Smooth muscle cell (in vitro differentiated cells): ENCODE measurements at regions not wholly inside any gene's neighbourhood (a gene's known extent, or its start where the extent isn't known, plus 50 kb on each side); places are given as distances from the start of the nearest gene placed in this dataset.
"Not testable (repeated sequence)": the region's sequence is repeated elsewhere in the genome, so short reads cannot be mapped to it uniquely, and the experiment has no call there.

Source experiments
- DNase-seq: peaks from one replicate; lab custom pipeline; 2025; ENCODE audit not compliant: unreplicated experiment; lab: John Stamatoyannopoulos, UW
- H2AFZ ChIP-seq: fragments of 200-600 bp; sonication (generic); 2 replicates; pipeline ENCODE4 v1.6.0; 2016; ENCODE audit warnings: antibody characterized with exemption, low read depth, mild to moderate bottlenecking
- H3F3A ChIP-seq: fragments of 200-600 bp; sonication (generic); 2 replicates; pipeline ENCODE4 v1.6.0; 2017; ENCODE audit warnings: antibody characterized with exemption, low read depth
- H3K27ac ChIP-seq: fragments of 200-600 bp; sonication (generic); 2 replicates; pipeline ENCODE4 v1.5.1; 2016; ENCODE audit warnings: low read depth, mild to moderate bottlenecking
- H3K27me3 ChIP-seq: fragments of 200-600 bp; sonication (generic); 2 replicates; pipeline ENCODE4 v1.6.1; 2016; ENCODE audit warnings: low read depth, mild to moderate bottlenecking
- H3K36me3 ChIP-seq: fragments of 200-600 bp; sonication (generic); 2 replicates; pipeline ENCODE4 v1.5.1; 2016; ENCODE audit warnings: low read depth
- H3K4me1 ChIP-seq: fragments of 200-600 bp; sonication (generic); 2 replicates; pipeline ENCODE4 v1.5.1; 2016; ENCODE audit warnings: low read depth
- H3K4me2 ChIP-seq: fragments of 200-600 bp; sonication (generic); 2 replicates; pipeline ENCODE4 v1.6.0; 2016; ENCODE audit warnings: mild to moderate bottlenecking
- H3K4me3 ChIP-seq: fragments of 200-600 bp; sonication (generic); 2 replicates; pipeline ENCODE4 v1.5.1; 2016; ENCODE audit warnings: mild to moderate bottlenecking
- H3K79me2 ChIP-seq: fragments of 200-600 bp; sonication (generic); 2 replicates; pipeline ENCODE4 v1.6.0; 2016; ENCODE audit warnings: low read depth, mild to moderate bottlenecking
- H3K9ac ChIP-seq: fragments of 200-600 bp; sonication (generic); 2 replicates; pipeline ENCODE4 v1.6.0; 2016; ENCODE audit warnings: low read depth
- H3K9me3 ChIP-seq: fragments of 200-600 bp; sonication (generic); replicated peaks from 2 replicates; pipeline ENCODE4 v1.5.1; 2016; ENCODE audit warnings: low read depth
- H4K20me1 ChIP-seq: fragments of 200-600 bp; sonication (generic); 2 replicates; pipeline ENCODE4 v1.6.0; 2016; ENCODE audit warnings: low read depth
- WGBS: methylation state at CpG from one replicate; pipeline ENCODE4 v1.1.7; 2016; ENCODE audit warnings: low lambda C conversion rate; 5-methylcytosine and 5-hydroxymethylcytosine counted together
- TF ChIP-seq, protein P1 (sequence below): fragments of 200-600 bp; sonication (generic); IDR thresholded peaks from 2 replicates; pipeline ENCODE4 v1.5.1; 2017; ENCODE audit warnings: borderline replicate concordance, mild to moderate bottlenecking, antibody characterized with exemption; ENCODE audit not compliant: insufficient read depth, poor library complexity, severe bottlenecking

DNA sequence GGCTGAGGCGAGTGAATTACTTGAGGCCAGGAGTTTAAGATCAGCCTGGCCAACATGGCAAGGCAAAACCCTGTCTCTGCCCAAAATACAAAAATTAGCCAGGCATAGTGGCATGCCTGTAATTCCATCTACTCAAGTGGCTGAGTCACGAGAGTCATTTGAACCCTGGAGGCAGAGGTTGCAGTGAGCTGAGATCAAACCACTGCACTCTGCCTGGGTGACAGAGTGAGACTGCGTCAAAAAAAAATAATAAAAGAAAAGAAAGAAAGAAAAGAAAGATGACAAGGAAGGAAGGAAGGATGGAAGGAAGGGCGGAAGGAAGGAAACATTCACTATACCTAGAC, 159.6 kb upstream of the CNOT2 start:
- Histone ChIP-seq H3F3A (no peaks in the 10 kb centered on the region), H3K79me2 (no peaks in the 10 kb centered on the region), H3K36me3 (no peaks in the 10 kb centered on the region), H3K4me3 (no peak overlapping the region), H3K27me3 (no peaks in the 10 kb centered on the region), H2AFZ (no peak overlapping the region), H3K4me2 (no peak overlapping the region), H4K20me1 (no peaks in the 10 kb centered on the region), H3K9ac (no peak overlapping the region), H3K4me1 (no peaks in the 10 kb centered on the region), H3K27ac (no peak overlapping the region), H3K9me3 (no peaks in the 10 kb centered on the region)
- TF ChIP-seq, protein P1, sequence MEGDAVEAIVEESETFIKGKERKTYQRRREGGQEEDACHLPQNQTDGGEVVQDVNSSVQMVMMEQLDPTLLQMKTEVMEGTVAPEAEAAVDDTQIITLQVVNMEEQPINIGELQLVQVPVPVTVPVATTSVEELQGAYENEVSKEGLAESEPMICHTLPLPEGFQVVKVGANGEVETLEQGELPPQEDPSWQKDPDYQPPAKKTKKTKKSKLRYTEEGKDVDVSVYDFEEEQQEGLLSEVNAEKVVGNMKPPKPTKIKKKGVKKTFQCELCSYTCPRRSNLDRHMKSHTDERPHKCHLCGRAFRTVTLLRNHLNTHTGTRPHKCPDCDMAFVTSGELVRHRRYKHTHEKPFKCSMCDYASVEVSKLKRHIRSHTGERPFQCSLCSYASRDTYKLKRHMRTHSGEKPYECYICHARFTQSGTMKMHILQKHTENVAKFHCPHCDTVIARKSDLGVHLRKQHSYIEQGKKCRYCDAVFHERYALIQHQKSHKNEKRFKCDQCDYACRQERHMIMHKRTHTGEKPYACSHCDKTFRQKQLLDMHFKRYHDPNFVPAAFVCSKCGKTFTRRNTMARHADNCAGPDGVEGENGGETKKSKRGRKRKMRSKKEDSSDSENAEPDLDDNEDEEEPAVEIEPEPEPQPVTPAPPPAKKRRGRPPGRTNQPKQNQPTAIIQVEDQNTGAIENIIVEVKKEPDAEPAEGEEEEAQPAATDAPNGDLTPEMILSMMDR: no peak
- no peak for DNase-seq
- WGBS: 91% methylated on average over 4 of the region's 4 CpGs

DNA sequence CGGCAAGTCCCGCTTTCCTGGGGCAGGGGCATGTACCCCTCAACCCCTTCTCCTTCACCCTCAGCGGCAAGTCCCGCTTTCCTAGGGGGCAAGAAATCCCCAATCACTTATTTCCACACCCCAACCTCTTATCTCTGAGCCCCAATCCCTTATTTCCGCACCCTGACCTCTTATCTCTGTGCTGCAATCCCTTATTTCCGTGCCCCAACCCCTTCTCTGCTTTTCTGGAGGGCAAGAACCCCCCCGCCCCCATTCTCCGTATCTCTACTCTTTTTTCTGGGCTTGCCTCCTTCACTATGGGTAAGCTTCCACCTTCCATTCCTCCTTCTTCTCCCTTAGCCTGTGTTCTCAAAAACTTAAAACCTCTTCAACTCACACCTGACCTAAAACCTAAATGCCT, 156.9 kb upstream of the CNOT2 start:
- not testable (repeated sequence) for H4K20me1 ChIP-seq, H3K4me3 ChIP-seq, H3K9me3 ChIP-seq, H3K9ac ChIP-seq, H3K79me2 ChIP-seq, H2AFZ ChIP-seq, H3K36me3 ChIP-seq, H3K4me1 ChIP-seq, DNase-seq, H3F3A ChIP-seq, H3K4me2 ChIP-seq, H3K27me3 ChIP-seq, H3K27ac ChIP-seq
- WGBS: 100% methylated on average over 6 of the region's 8 CpGs

DNA sequence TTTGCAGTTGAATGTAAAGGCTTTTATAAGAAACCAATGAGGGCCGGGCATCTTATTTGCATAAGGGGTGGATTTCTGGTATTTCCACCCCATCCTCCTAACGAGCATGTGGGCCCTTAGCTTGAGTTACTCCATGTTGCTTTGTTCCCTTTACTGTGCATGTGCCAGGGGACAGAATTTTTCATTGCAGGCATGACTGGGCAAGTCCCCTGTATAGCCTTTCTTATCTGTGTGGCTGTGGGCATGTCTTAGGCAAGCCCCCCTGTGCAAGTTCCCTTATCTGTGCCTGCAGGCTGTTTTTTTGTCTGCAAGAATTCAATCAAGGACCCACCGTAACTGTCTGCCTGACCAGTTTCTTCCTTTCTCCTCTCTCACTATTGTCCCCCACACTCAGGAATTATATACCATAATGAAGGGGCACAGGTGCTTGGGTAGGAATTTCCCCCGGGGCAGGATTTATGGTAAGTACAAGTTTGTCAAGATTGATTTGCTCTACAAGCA, 152.2 kb upstream of the CNOT2 start:
- no peak overlapping the region for H3K9ac ChIP-seq
- 76% methylated on average over 4 of the region's 4 CpGs for WGBS
- no peak for DNase-seq
- no peaks in the 10 kb centered on the region for H3K9me3 ChIP-seq
- no peak overlapping the region for H3K27ac ChIP-seq
- no peaks in the 10 kb centered on the region for H3K36me3 ChIP-seq
- H3K4me2 ChIP-seq: no peak overlapping the region
- H3K79me2 ChIP-seq: no peaks in the 10 kb centered on the region
- no peaks in the 10 kb centered on the region for H3F3A ChIP-seq
- TF ChIP-seq, protein P1: no peak
- H2AFZ ChIP-seq: no peak overlapping the region
- no peak overlapping the region for H3K4me3 ChIP-seq
- H3K4me1 ChIP-seq: peaks cover 7% of the 10 kb centered on the region
- no peaks in the 10 kb centered on the region for H4K20me1 ChIP-seq
- no peaks in the 10 kb centered on the region for H3K27me3 ChIP-seq

DNA sequence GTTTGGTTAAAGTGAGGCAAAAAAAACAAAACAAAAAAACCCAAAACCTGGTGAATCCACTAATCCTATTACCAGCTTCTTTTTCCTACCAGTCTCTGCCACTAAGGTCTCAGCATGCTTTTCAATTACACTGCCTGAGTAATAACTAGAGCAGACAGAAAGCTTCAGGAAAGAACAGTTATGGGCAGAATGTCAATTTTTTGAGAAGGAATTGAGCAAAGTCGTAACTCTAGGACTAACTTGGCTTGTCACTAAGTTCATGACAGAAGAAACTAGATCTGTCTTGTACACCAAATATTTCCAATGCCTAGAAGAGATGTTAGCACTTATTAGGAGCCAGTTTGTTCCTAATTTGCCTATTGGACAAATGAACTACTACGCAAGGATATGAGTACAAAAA, 148.8 kb upstream of the CNOT2 start:
- no peaks in the 10 kb centered on the region for H4K20me1 ChIP-seq
- no peak overlapping the region for H2AFZ ChIP-seq
- no peaks in the 10 kb centered on the region for H3K79me2 ChIP-seq
- H3K4me2 ChIP-seq: no peak overlapping the region
- H3K27me3 ChIP-seq: no peaks in the 10 kb centered on the region
- no peaks in the 10 kb centered on the region for H3K36me3 ChIP-seq
- no peak overlapping the region for H3K4me3 ChIP-seq
- H3K9ac ChIP-seq: no peak overlapping the region
- DNase-seq: no peak
- H3F3A ChIP-seq: no peaks in the 10 kb centered on the region
- H3K27ac ChIP-seq: no peak overlapping the region
- 85% methylated on average over 2 of the region's 2 CpGs for WGBS
- peaks cover 7% of the 10 kb centered on the region for H3K4me1 ChIP-seq
- TF ChIP-seq, protein P1: no peak
- H3K9me3 ChIP-seq: no peaks in the 10 kb centered on the region
